Lower leg skin (tissue), 4 donors: ENCODE measurements at regions not wholly inside any gene's neighbourhood (a gene's known extent, or its start where the extent isn't known, plus 50 kb on each side); places are given as distances from the start of the nearest gene placed in this dataset.

ENCODE experiments used
- DNase-seq, 2 donors: peaks; one replicate each; pipeline ENCODE4 v3.0.0-alpha.2; 2019; ENCODE audit warnings: low spot score in 2 of 2
- H3K4me3 ChIP-seq: fragments of 200-600 bp; sonication (generic); 2 replicates; pipeline ENCODE4 v1.5.1; 2017; ENCODE audit warnings: mild to moderate bottlenecking, low read depth; ENCODE audit not compliant: poor library complexity, severe bottlenecking
- CTCF ChIP-seq, 3 donors: fragments of 450-650 bp; IDR thresholded peaks; one replicate each; pipeline ENCODE4 v1.5.1; 2016; ENCODE audit warnings: antibody characterized with exemption in 3 of 3, mild to moderate bottlenecking in 3 of 3, moderate library complexity in 2 of 3
- POLR2A ChIP-seq, 2 donors: fragments of 450-650 bp; IDR thresholded peaks; one replicate each; pipeline ENCODE4 v1.6.1; 2016 to 2017; ENCODE audit warnings: antibody characterized with exemption in 2 of 2, mild to moderate bottlenecking in 1 of 2, moderate library complexity in 1 of 2
- WGBS, 2 donors: methylation state at CpG; one replicate each; pipeline ENCODE4 v1.1.5; 2018; 5-methylcytosine and 5-hydroxymethylcytosine counted together
- intact Hi-C: fragments of 100-400 bp; cut with DNase I; formaldehyde crosslinking; loops from one replicate; pipeline ENCODE4 v1.15.0; 2023; ENCODE audit warnings: low total_unique reads

GRCh38 chr1:42046761-42047507, 106.3 kb upstream of the GUCA2B start:
- H3K4me3 ChIP-seq = no peak overlapping the region
- TF ChIP-seq CTCF (IDR thresholded peaks at IDR 0.05) (no peak), POLR2A (IDR thresholded peaks at IDR 0.05) (no peak)
- intact Hi-C loops = no loop called here
- DNase-seq = no peak
- WGBS, 2 donors = 73 to 83% methylated on average over 4 of the region's 4 CpGs

DNA sequence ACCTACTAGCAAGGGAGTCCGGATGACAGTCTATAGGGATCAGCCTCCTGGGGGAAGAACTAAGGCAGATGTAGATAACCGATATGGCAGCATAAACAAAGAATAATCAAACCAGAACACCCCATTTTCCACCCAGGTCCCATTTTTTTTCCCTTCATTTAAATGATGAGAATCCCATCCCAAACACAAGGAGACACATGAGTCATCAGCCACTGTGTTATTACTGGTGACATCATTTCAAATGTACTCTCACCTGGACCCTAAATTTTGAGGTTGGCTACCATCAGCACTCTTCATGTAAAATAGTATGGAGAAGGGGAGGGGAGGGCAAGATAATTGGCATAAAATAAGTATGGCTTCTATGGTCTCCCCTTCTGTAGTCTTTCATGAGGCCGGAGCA, 108.9 kb upstream of the GUCA2B start:
- WGBS, 2 donors = 94 to 95% methylated on average over 3 of the region's 3 CpGs
- no peak overlapping the region for H3K4me3 ChIP-seq
- TF ChIP-seq POLR2A (IDR thresholded peaks at IDR 0.05) = no peak
- no peak for TF ChIP-seq CTCF (IDR thresholded peaks at IDR 0.05)
- intact Hi-C loops = no loop called here
- DNase-seq = no peak

GRCh38 chr1:42043811-42044210, 109.4 kb upstream of the GUCA2B start:
- TF ChIP-seq POLR2A (IDR thresholded peaks at IDR 0.05) (no peak), CTCF (IDR thresholded peaks at IDR 0.05) (no peak)
- no peak overlapping the region for H3K4me3 ChIP-seq
- WGBS, 2 donors = 69 to 89% methylated on average over 1 of the region's 1 CpG
- no peak for DNase-seq
- intact Hi-C loops = no loop called here

- intact Hi-C loops = no loop called here
- no peak for DNase-seq
- 82 to 86% methylated on average over 2 of the region's 2 CpGs for WGBS, 2 donors
These were observed 110.0 kb upstream of the GUCA2B start for GRCh38 chr1:42043182-42043581.

GRCh38 chr1:42041031-42041430, 112.2 kb upstream of the GUCA2B start:
- no peak overlapping the region for H3K4me3 ChIP-seq
- TF ChIP-seq POLR2A (IDR thresholded peaks at IDR 0.05) (no peak), CTCF (IDR thresholded peaks at IDR 0.05) (no peak)
- DNase-seq = no peak
- intact Hi-C loops = no loop called here
- 87 to 92% methylated on average over 10 to 17 of the region's 17 CpGs for WGBS, 2 donors

More at GRCh38 chr1:42043182-42043581, 110.0 kb upstream of the GUCA2B start:
- TF ChIP-seq POLR2A (IDR thresholded peaks at IDR 0.05) (no peak), CTCF (IDR thresholded peaks at IDR 0.05) (no peak)
- H3K4me3 ChIP-seq = no peak overlapping the region

DNA sequence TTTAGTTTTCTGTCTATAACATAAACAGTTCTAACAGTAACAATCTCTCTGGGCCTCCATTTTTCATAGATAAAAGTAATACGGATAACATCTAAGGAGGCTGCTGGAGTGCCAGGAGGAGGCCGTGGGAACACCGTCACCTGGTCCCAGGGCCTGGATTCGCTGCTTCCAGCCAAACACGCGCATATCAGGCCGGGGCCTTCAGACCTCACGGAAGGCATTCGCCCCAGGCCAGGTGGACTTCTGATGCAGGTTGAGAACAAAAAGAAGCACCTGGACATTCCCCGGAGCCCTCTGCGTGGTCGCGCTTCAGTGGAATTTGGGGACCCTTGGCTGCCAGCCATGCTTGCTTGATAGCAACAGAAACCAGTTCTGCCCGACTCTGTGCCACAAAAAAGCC, 113.1 kb upstream of the GUCA2B start:
- H3K4me3 ChIP-seq = no peak overlapping the region
- no peak for DNase-seq
- TF ChIP-seq CTCF (IDR thresholded peaks at IDR 0.05) = no peak
- TF ChIP-seq POLR2A (IDR thresholded peaks at IDR 0.05) = no peak
- 83 to 87% methylated on average over 14 of the region's 14 CpGs for WGBS, 2 donors
- intact Hi-C loops = no loop called here
